ENCODE measurements at regions not wholly inside any gene's neighbourhood (a gene's known extent, or its start where the extent isn't known, plus 50 kb on each side); places are given as distances from the start of the nearest gene placed in this dataset.

- no peak for TF ChIP-seq FOXA1 (IDR thresholded peaks at IDR 0.05)
- TF ChIP-seq, protein P1, sequence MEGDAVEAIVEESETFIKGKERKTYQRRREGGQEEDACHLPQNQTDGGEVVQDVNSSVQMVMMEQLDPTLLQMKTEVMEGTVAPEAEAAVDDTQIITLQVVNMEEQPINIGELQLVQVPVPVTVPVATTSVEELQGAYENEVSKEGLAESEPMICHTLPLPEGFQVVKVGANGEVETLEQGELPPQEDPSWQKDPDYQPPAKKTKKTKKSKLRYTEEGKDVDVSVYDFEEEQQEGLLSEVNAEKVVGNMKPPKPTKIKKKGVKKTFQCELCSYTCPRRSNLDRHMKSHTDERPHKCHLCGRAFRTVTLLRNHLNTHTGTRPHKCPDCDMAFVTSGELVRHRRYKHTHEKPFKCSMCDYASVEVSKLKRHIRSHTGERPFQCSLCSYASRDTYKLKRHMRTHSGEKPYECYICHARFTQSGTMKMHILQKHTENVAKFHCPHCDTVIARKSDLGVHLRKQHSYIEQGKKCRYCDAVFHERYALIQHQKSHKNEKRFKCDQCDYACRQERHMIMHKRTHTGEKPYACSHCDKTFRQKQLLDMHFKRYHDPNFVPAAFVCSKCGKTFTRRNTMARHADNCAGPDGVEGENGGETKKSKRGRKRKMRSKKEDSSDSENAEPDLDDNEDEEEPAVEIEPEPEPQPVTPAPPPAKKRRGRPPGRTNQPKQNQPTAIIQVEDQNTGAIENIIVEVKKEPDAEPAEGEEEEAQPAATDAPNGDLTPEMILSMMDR (IDR thresholded peaks at IDR 0.05; ENCODE audit: low read depth, low read length, missing input control): no peak
- TF ChIP-seq EGR1 (IDR thresholded peaks at IDR 0.05; ENCODE audit: low read depth in 2 of 2): no peak
- no peak for TF ChIP-seq RXRA (IDR thresholded peaks at IDR 0.05)
- TF ChIP-seq SP1 (IDR thresholded peaks at IDR 0.05): no peak
Measured at GRCh38 chr5:82982846-82983245, 94.3 kb downstream of the TMEM167A start.
